ENCODE measurements at regions not wholly inside any gene's neighbourhood (a gene's known extent, or its start where the extent isn't known, plus 50 kb on each side); places are given as distances from the start of the nearest gene placed in this dataset.
"Not testable (repeated sequence)": the region's sequence is repeated elsewhere in the genome, so short reads cannot be mapped to it uniquely, and the experiment has no call there.

DNA sequence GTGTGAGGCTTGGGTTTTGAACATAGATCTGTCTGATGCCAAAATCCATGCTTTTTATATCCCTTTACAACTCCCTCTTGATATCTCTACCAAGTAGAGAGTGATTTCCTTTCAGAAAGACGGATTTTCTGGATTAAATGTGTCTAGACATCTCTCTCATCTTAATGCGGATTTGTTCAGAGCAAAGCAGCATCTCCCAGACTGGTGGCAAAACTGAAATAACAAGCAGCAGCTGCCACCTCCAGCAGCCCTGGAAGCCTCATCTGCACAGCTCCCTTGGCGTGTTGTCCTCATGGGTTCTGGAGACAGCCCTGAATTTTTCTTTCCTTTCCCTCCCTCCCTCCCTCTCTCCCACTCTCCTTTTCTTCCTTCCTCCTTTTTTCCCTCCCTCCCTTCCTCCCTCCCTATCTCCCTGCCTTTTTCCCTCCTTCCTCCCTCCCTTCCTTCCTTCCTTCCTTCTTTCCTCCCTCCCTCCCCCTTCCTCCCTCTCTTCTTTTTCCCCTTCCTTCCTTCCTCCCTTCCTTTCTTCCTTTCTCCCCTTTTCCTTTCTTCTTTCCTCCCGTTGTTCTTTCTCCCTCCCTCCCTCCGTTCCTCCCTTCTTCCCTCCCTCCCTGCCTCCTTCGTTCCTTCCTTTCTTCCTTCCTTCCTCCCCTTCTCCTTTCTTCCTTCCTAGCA, 639.9 kb downstream of the TYW1 start:
- Mint-ChIP-seq H3K9me3 (peaks cover 29% of the 10 kb centered on the region), H3K4me3 (ENCODE audit: low read depth) (no peak overlapping the region), H3K36me3 (ENCODE audit: low read depth) (no peaks in the 10 kb centered on the region), H3K4me1 (ENCODE audit: low read depth) (no peaks in the 10 kb centered on the region), H3K27ac (no peak overlapping the region), H3K27me3 (ENCODE audit: low read depth) (no peaks in the 10 kb centered on the region)
- intact Hi-C loops (cut with micrococcal nuclease) = no loop called here
- no peak for DNase-seq (ENCODE audit: low spot score)

DNA sequence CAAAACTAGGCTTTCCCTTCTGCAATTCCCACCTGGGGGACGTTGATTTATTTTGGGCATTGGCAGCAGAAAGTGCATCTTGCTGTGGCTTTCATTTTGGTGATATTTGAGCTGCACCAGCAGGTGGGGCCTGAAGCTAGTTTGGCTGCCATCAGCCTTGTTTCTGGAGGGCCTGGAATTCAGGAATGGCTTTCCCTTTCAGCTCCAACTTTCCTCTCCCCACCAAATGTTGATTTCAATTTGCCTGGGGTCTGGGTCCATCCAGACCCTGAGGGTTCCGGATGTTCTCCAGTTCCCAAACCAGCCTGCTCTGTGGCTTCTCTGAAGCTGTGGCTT, 640.4 kb downstream of the TYW1 start:
- Mint-ChIP-seq H3K9me3 (peaks cover 29% of the 10 kb centered on the region), H3K4me3 (ENCODE audit: low read depth) (no peak overlapping the region), H3K4me1 (ENCODE audit: low read depth) (no peaks in the 10 kb centered on the region), H3K27me3 (ENCODE audit: low read depth) (no peaks in the 10 kb centered on the region), H3K36me3 (ENCODE audit: low read depth) (no peaks in the 10 kb centered on the region), H3K27ac (no peak overlapping the region)
- intact Hi-C loops (cut with micrococcal nuclease) = no loop called here
- no peak for DNase-seq (ENCODE audit: low spot score)

DNA sequence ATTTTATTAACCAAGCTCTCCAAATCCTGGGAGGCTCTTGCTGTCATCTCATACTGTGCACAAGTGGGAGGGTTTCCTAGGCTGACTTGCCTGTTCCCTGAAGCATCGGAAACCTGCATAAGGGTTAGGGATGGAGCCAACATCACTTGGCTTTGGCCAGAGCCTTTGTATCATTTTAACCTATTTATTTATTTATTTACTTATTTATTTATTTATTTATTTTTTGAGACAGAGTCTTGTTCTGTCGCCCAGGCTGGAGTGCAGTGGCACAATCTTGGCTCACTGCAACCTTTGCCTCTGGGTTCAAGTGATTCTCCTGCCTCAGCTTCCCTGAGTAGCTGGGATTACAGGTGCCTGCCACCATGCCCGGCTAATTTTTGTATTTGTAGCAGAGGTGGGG, 645.9 kb downstream of the TYW1 start:
- intact Hi-C loops (cut with micrococcal nuclease); DNase-seq (ENCODE audit: low spot score); H3K4me3 Mint-ChIP-seq (ENCODE audit: low read depth); H3K27me3 Mint-ChIP-seq (ENCODE audit: low read depth); H3K27ac Mint-ChIP-seq; H3K4me1 Mint-ChIP-seq (ENCODE audit: low read depth); H3K36me3 Mint-ChIP-seq (ENCODE audit: low read depth): not testable (repeated sequence)
- peaks cover 32% of the 10 kb centered on the region for H3K9me3 Mint-ChIP-seq

DNA sequence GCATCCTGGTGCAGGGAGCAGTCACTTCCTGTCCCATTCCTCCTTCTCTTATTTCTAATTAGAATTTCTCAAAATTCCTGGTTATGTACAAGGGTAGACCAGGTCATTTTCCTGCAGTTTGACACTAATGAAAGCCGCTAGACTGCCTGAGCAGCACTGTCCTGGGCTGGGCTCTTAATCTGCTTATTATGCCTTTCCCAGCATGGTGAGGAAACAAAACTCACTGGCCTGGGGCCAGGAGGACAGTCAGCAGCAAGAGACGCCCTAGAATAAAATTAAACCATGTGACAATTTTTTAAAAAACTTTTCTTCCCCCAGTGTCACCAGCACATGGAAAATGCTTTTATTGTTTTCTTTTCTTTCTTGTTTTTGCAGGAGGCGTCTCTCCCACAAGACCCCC, 647.5 kb downstream of the TYW1 start:
- H3K27me3 Mint-ChIP-seq (ENCODE audit: low read depth) = no peaks in the 10 kb centered on the region
- H3K9me3 Mint-ChIP-seq = peaks cover 43% of the 10 kb centered on the region
- H3K36me3 Mint-ChIP-seq (ENCODE audit: low read depth) = no peaks in the 10 kb centered on the region
- H3K4me3 Mint-ChIP-seq (ENCODE audit: low read depth) = no peak overlapping the region
- intact Hi-C loops (cut with micrococcal nuclease) = no loop called here
- DNase-seq (ENCODE audit: low spot score) = no peak
- no peak overlapping the region for H3K27ac Mint-ChIP-seq
- no peaks in the 10 kb centered on the region for H3K4me1 Mint-ChIP-seq (ENCODE audit: low read depth)

DNA sequence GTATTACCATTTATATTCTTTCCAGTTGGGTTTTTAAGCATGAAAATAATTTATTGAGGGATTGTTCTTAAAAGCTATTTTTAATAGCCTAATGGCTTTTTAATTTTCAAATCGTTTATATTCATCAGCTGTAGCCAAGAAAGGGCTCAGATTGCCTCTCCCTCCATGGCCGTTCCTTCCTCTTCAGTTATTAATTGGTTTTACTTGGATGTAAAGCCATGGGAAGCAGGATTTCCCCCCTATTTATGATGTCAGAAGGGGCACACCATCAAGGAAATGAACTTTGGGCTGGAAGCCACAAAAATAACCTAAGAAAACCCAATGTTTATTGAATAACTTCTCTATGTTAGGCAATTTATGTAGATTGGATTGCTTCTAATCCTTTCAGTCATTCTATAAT, 656.3 kb downstream of the TYW1 start:
- Mint-ChIP-seq H3K9me3 (peaks cover 52% of the 10 kb centered on the region), H3K4me1 (ENCODE audit: low read depth) (no peaks in the 10 kb centered on the region), H3K4me3 (ENCODE audit: low read depth) (no peak overlapping the region), H3K27me3 (ENCODE audit: low read depth) (no peaks in the 10 kb centered on the region), H3K36me3 (ENCODE audit: low read depth) (no peaks in the 10 kb centered on the region), H3K27ac (no peak overlapping the region)
- intact Hi-C loops (cut with micrococcal nuclease) = no loop called here
- DNase-seq (ENCODE audit: low spot score) = no peak

DNA sequence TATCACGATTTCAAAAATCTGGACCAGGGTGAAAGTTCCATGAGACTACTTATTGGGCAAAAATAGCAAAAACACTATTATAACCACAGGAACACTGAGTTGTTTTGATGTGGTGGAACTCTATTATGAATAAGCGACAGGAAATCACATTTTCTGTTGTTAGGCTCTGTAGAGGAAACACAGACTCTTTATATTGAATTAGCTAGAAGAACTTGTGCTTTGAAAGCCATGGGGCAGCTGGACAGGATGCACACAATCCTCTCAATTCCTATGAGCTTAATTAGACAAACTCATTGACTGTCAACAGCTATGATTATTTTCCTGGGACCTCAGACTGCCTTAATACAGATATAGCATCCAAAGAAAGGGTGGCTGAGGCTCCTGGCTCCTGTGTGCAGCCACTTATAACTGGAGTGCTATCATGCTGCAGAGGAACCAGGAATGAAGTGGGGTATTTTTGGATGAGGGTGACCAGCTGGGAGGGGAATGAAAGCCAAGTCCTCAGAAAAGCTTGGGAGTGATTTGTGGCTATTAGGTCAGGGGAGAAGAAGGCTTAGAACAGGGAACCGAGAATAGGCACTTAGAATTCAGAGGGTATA, 657.3 kb downstream of the TYW1 start:
- intact Hi-C loops (cut with micrococcal nuclease) = no loop called here
- no peak overlapping the region for H3K4me3 Mint-ChIP-seq (ENCODE audit: low read depth)
- H3K4me1 Mint-ChIP-seq (ENCODE audit: low read depth) = no peaks in the 10 kb centered on the region
- DNase-seq (ENCODE audit: low spot score) = no peak
- no peak overlapping the region for H3K27ac Mint-ChIP-seq
- no peaks in the 10 kb centered on the region for H3K36me3 Mint-ChIP-seq (ENCODE audit: low read depth)
- no peaks in the 10 kb centered on the region for H3K27me3 Mint-ChIP-seq (ENCODE audit: low read depth)
- peaks cover 46% of the 10 kb centered on the region for H3K9me3 Mint-ChIP-seq

DNA sequence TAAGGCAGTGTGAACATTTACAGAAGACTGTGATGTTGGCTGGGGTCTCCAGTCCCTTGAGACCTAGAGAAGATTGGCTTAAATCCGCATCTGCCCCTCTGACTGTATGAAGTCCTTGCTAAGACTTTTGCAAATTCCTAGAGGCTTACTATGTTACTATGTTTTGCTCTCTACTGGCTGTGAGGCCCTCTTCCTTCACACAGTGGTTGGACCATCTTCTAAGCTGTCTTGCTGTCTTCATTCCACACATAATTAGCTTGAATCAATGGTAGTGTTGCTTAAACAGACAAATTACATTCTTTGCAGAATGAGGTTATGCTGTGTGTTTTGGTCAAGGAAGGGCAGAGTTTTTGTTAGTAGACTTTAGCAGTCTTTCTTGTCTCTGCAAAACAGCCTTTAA, 658.0 kb downstream of the TYW1 start:
- Mint-ChIP-seq H3K4me3 (ENCODE audit: low read depth) (no peak overlapping the region), H3K36me3 (ENCODE audit: low read depth) (no peaks in the 10 kb centered on the region), H3K27me3 (ENCODE audit: low read depth) (no peaks in the 10 kb centered on the region), H3K4me1 (ENCODE audit: low read depth) (no peaks in the 10 kb centered on the region), H3K9me3 (peaks cover 44% of the 10 kb centered on the region), H3K27ac (no peak overlapping the region)
- DNase-seq (ENCODE audit: low spot score) = no peak
- intact Hi-C loops (cut with micrococcal nuclease) = no loop called here

DNA sequence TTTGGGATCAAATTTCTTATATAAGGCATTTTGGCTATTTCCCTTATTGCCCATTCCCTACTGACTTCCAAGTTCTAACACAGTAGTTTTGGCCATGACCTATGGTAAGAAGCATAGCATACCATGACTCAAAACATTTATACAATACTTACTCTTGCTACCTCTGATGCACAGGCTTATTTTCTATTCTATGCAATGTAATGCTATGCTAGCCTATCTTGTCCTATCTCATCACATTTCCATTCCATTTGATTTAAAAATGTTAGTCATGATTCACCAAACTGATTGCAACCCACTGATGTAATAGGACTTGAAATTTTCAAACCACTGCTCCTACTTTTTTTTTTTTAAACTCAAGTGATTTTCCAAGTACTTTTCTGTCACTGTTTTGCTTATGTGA, 658.5 kb downstream of the TYW1 start:
- no peak for DNase-seq (ENCODE audit: low spot score)
- Mint-ChIP-seq H3K27ac (no peak overlapping the region), H3K4me3 (ENCODE audit: low read depth) (no peak overlapping the region)

DNA sequence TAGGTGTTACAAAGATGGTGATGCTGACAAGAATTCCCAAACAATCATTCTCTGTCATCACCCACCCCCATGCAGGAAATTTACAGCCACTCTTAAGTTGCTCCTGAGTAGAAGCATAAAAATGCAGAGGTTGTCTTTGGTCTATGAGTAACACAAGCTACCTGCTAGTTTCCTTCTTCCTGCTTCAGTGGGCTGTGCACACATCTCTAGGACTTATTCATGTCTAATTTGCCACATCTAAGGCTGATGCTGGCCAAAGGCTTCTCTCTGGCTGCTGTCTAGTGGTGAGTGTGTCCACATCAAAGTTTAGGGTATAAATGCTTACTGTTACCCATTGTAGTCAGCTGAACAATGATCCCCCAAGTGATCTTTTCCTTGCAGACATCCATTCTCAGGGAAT, 662.5 kb downstream of the TYW1 start:
- no peak overlapping the region for H3K4me3 Mint-ChIP-seq (ENCODE audit: low read depth)
- no peak for DNase-seq (ENCODE audit: low spot score)
- no peaks in the 10 kb centered on the region for H3K36me3 Mint-ChIP-seq (ENCODE audit: low read depth)
- H3K27ac Mint-ChIP-seq = no peak overlapping the region
- peaks cover 33% of the 10 kb centered on the region for H3K9me3 Mint-ChIP-seq
- H3K4me1 Mint-ChIP-seq (ENCODE audit: low read depth) = no peaks in the 10 kb centered on the region
- H3K27me3 Mint-ChIP-seq (ENCODE audit: low read depth) = no peaks in the 10 kb centered on the region
- intact Hi-C loops (cut with micrococcal nuclease) = no loop called here

More for the DNA sequence above, 658.5 kb downstream of the TYW1 start:
- no peaks in the 10 kb centered on the region for H3K4me1 Mint-ChIP-seq (ENCODE audit: low read depth)
- intact Hi-C loops (cut with micrococcal nuclease) = no loop called here
- peaks cover 39% of the 10 kb centered on the region for H3K9me3 Mint-ChIP-seq
- no peaks in the 10 kb centered on the region for H3K36me3 Mint-ChIP-seq (ENCODE audit: low read depth)
- H3K27me3 Mint-ChIP-seq (ENCODE audit: low read depth) = no peaks in the 10 kb centered on the region

DNA sequence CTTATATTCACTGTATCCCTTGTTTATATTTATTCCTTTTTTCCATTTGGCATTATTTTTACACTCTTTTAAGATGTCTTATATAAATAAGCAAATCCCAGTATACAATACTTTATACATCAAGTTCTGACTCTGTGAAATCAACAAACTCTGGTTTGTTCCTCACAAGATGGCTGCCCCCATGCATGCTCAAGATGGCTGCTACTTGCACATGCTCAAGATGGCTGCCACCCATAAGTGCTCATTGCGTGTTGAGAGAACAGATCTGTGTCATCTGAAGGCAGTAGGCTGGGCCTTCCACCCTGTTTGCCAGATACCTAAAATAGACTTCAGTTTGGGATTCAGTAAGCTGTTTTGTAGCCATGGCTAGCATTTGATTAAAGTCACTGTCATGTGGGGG, 666.2 kb downstream of the TYW1 start:
- Mint-ChIP-seq H3K27ac (no peak overlapping the region), H3K27me3 (ENCODE audit: low read depth) (no peaks in the 10 kb centered on the region), H3K36me3 (ENCODE audit: low read depth) (no peaks in the 10 kb centered on the region), H3K4me3 (ENCODE audit: low read depth) (no peak overlapping the region), H3K9me3 (peaks cover 20% of the 10 kb centered on the region), H3K4me1 (ENCODE audit: low read depth) (no peaks in the 10 kb centered on the region)
- no peak for DNase-seq (ENCODE audit: low spot score)
- intact Hi-C loops (cut with micrococcal nuclease) = no loop called here

DNA sequence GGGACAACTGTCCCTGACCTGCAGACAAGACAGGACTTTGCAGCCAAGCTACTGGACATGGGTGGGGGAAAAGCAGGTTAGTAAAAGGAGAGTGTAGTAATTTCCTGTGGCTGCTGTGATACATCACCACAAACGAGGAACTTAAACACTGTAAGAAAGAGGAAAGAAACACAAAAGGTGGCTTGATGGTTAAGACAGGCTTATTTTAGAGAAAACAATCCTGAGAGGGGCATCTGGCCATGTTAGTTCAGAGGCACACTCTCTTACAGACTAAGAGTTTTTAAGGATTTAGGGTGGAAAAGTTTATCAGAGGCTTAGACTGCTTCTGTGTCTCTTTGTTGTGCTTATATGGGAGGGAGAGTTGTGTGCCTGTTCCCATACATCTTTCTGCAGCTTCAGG, 667.0 kb downstream of the TYW1 start:
- no peak for DNase-seq (ENCODE audit: low spot score)
- Mint-ChIP-seq H3K27me3 (ENCODE audit: low read depth) (no peaks in the 10 kb centered on the region), H3K4me1 (ENCODE audit: low read depth) (no peaks in the 10 kb centered on the region), H3K9me3 (peaks cover 18% of the 10 kb centered on the region), H3K27ac (no peak overlapping the region), H3K4me3 (ENCODE audit: low read depth) (no peak overlapping the region), H3K36me3 (ENCODE audit: low read depth) (no peaks in the 10 kb centered on the region)
- intact Hi-C loops (cut with micrococcal nuclease) = no loop called here

DNA sequence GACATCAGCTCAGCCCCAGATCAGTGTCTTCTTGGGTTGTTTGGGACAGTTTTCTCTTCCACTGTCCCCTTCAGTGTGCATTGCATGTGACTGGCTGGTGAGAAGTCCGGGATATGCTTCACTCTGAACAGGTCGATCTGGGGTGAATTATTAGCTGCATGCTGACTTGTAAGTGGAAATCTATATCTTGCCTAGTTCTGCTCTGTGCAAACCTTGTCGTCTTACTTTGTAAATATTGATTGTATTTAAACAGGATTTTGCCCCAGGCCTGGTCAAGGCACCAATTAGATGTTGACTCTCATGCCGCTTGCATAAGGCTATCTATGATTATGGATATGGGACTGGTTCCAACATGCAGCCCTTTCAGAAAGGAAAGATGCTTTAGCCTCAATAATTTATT, 669.7 kb downstream of the TYW1 start:
- H3K36me3 Mint-ChIP-seq (ENCODE audit: low read depth); H3K4me1 Mint-ChIP-seq (ENCODE audit: low read depth); H3K27me3 Mint-ChIP-seq (ENCODE audit: low read depth); DNase-seq (ENCODE audit: low spot score); H3K27ac Mint-ChIP-seq; H3K4me3 Mint-ChIP-seq (ENCODE audit: low read depth); intact Hi-C loops (cut with micrococcal nuclease): not testable (repeated sequence)
- peaks cover 29% of the 10 kb centered on the region for H3K9me3 Mint-ChIP-seq

DNA sequence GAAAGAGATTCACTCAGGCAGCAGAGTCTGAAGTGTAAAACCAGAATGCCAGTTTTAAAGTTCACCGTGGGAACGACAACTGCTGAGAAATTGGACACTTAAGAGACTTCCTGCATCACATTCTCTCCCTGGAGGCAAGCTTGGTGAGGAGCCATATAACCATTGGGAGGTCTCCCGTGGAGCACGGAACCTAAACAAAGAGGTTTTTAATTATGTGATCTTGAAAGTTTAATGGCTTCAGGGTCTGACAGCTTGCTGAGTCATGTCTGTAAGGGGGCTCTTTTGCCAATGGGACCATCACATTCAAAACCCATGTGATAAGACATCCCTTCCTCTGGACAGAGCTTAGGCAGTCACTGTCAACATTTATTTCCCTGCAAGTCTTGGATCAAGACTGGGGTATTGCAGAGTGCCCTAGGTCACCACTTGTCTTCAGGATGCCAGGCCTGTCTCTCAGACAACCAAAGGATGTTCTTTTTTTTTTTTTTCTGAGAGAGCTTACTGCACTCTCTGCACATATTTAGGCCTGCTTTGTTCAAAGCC, 674.4 kb downstream of the TYW1 start:
- peaks cover 43% of the 10 kb centered on the region for H3K9me3 Mint-ChIP-seq
- no peaks in the 10 kb centered on the region for H3K4me1 Mint-ChIP-seq (ENCODE audit: low read depth)
- no peaks in the 10 kb centered on the region for H3K27me3 Mint-ChIP-seq (ENCODE audit: low read depth)
- no peak for DNase-seq (ENCODE audit: low spot score)
- no peak overlapping the region for H3K27ac Mint-ChIP-seq
- intact Hi-C loops (cut with micrococcal nuclease) = no loop called here
- H3K4me3 Mint-ChIP-seq (ENCODE audit: low read depth) = no peak overlapping the region
- H3K36me3 Mint-ChIP-seq (ENCODE audit: low read depth) = no peaks in the 10 kb centered on the region
